ENCODE measurements at regions not wholly inside any gene's neighbourhood (a gene's known extent, or its start where the extent isn't known, plus 50 kb on each side); places are given as distances from the start of the nearest gene placed in this dataset.

DNA sequence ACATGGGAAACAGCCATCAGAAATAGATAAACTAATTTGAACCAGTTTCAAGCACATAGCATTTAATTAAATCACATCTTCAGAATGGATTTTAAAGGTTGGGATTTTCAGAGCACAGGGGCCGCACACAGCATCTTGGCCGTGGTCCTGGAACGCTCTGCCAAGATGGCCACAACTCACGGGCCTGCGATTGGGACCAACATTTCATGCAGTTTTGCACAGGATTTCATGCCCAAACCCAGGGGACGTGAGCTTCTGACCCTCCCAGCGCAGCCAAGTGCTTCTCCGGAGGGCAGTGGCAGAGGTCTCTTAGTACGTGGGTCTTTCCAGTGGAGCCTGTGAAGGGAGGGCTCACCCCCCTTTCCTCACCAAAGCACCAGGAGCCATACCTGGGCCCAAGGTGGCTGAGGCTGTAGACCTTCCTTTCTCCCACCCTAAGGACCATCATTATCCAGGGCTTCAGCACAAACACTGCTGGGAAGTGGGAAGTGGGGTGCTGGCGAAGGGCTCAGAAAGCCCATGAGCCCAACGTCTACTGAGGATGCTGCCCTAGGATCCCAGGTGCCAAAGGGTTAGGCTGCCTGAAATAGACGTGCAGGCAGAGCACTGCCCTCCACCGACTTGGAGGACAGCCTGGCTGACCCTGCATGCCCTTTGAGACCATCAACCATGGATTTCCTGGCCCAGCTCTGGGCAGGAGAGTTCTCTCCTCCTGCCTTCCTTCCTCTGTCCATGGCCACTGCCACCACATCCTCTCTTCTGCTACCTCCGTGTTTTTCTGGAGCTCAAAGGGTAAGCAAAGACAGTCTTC is 611.2 kb upstream of the MGMT start:
- Histone ChIP-seq H3K36me3 (no peaks in the 10 kb centered on the region), H3K4me1 (ENCODE audit: insufficient read depth) (peaks cover 2% of the 10 kb centered on the region), H3K27ac (no peak overlapping the region), H3K9me3 (no peaks in the 10 kb centered on the region), H3K27me3 (no peaks in the 10 kb centered on the region), H3K4me3 (no peak overlapping the region)
- intact Hi-C loops (cut with DNase I), result no loop called here
- TF ChIP-seq, protein P1, sequence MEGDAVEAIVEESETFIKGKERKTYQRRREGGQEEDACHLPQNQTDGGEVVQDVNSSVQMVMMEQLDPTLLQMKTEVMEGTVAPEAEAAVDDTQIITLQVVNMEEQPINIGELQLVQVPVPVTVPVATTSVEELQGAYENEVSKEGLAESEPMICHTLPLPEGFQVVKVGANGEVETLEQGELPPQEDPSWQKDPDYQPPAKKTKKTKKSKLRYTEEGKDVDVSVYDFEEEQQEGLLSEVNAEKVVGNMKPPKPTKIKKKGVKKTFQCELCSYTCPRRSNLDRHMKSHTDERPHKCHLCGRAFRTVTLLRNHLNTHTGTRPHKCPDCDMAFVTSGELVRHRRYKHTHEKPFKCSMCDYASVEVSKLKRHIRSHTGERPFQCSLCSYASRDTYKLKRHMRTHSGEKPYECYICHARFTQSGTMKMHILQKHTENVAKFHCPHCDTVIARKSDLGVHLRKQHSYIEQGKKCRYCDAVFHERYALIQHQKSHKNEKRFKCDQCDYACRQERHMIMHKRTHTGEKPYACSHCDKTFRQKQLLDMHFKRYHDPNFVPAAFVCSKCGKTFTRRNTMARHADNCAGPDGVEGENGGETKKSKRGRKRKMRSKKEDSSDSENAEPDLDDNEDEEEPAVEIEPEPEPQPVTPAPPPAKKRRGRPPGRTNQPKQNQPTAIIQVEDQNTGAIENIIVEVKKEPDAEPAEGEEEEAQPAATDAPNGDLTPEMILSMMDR (IDR thresholded peaks at IDR 0.05), result no peak
- no peak for TF ChIP-seq EP300 (IDR thresholded peaks at IDR 0.05)
- no peak for TF ChIP-seq POLR2A (IDR thresholded peaks at IDR 0.05)
- whole genome bisulfite sequencing, 3 donors, result 78 to 85% (median 84%) methylated on average over 14 of the region's 14 CpGs
- no peak for DNase-seq

DNA sequence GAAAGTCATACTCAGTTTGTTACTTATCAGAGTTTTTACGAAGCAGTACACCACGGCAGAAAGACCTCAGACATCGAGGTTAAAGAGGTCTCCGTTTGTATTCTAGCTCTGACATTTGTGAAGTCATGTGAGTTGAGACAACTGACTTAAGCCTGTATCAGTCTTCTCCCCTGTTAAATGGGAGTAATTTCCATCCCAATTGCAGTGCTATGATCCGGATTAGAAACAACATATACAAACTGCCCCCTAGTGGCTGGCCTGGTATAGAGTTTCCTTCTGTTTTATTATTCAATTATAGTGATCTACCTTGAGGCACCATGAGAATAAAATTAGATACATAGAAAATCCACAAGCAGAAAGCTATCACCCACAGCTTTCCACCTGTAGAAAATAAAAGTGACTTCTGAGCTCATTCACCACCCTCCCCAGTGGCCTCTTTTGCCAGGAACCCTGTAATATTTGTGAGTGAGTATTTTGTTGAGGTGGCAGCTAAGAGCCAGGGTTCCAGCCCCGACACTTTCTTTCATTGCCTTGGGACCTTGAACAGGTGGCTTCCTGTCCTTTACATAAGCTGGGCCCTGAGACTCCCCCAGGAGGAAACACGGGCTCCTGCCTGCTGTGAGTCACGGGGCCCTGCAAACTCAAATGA is 607.2 kb upstream of the MGMT start:
- no peaks in the 10 kb centered on the region for H3K36me3 ChIP-seq
- TF ChIP-seq POLR2A (IDR thresholded peaks at IDR 0.05), result no peak
- no peak for TF ChIP-seq EP300 (IDR thresholded peaks at IDR 0.05)
- TF ChIP-seq, protein P1 (IDR thresholded peaks at IDR 0.05), result no peak
- H3K27ac ChIP-seq, result no peak overlapping the region
- no peak for DNase-seq
- no peaks in the 10 kb centered on the region for H3K9me3 ChIP-seq
- intact Hi-C loops (cut with DNase I), result no loop called here
- H3K4me1 ChIP-seq (ENCODE audit: insufficient read depth), result peaks cover 2% of the 10 kb centered on the region
- 72 to 75% (median 72%) methylated on average over 8 of the region's 8 CpGs for WGBS, 3 donors
- H3K27me3 ChIP-seq, result no peaks in the 10 kb centered on the region
- no peak overlapping the region for H3K4me3 ChIP-seq

- Histone ChIP-seq H3K27me3 (no peaks in the 10 kb centered on the region), H3K36me3 (no peaks in the 10 kb centered on the region), H3K27ac (no peak overlapping the region), H3K4me3 (no peak overlapping the region), H3K4me1 (ENCODE audit: insufficient read depth) (no peaks in the 10 kb centered on the region), H3K9me3 (no peaks in the 10 kb centered on the region)
- no peak for DNase-seq
- TF ChIP-seq, protein P1 (IDR thresholded peaks at IDR 0.05), result no peak
- TF ChIP-seq EP300 (IDR thresholded peaks at IDR 0.05) (no peak), POLR2A (IDR thresholded peaks at IDR 0.05) (no peak)
- WGBS, 3 donors, result 84 to 85% (median 85%) methylated on average over 9 of the region's 9 CpGs
- intact Hi-C loops (cut with DNase I), result no loop called here
These were observed 606.5 kb upstream of the MGMT start for GRCh38 chr10:128860574-128860973.

DNA sequence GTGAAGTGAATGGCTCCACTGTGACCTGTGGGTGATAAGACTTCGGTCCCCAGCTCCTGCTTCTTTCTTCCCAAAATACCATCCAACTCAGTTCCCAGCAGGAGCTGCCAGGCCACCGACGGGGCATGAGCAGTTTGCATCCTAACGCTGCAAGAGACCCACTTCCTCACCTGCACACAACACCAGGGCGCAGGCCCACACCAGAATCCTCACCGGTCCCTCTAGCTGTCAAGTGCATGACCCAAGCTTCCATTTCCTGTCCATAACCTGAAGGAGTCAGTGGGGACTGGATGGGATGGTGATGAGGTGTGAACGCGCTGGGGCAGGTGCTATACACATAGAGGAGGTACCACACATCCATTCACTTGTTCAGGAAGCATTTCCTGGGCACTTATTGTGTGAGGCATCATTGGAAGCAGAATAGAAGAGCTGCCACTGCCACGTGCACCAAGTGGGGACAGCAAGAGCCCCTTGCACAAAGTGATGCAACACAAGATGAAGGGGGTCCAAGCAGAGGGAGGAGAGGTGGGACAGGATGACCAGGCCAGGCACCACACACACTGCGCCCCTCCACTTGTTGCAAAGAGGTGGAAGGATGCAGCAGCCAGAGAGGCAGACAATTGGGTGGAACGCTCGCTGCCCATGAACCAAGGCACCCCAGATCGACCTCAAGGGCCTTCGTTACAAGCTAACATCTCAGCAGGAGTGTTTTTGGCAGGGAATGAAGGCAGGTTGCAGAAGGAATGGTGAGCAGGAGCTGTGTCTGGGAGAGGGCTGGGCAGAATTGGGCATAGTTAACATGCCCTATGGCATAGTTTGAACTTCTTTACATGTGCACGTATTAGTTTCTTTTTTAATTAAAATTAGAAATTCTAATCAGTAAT is 605.8 kb upstream of the MGMT start:
- H3K4me1 ChIP-seq (ENCODE audit: insufficient read depth), result no peaks in the 10 kb centered on the region
- no peaks in the 10 kb centered on the region for H3K36me3 ChIP-seq
- no peaks in the 10 kb centered on the region for H3K9me3 ChIP-seq
- H3K27ac ChIP-seq, result no peak overlapping the region
- H3K27me3 ChIP-seq, result no peaks in the 10 kb centered on the region
- no peak for DNase-seq
- H3K4me3 ChIP-seq, result no peak overlapping the region
- intact Hi-C loops (cut with DNase I), result no loop called here
- 91 to 95% (median 93%) methylated on average over 15 of the region's 15 CpGs for WGBS, 3 donors
- TF ChIP-seq, protein P1 (IDR thresholded peaks at IDR 0.05), result no peak
- TF ChIP-seq EP300 (IDR thresholded peaks at IDR 0.05) (no peak), POLR2A (IDR thresholded peaks at IDR 0.05) (no peak)

All from ovary (tissue), 7 donors.